Bronchial epithelial cell (primary cell): ENCODE measurements at regions not wholly inside any gene's neighbourhood (a gene's known extent, or its start where the extent isn't known, plus 50 kb on each side); places are given as distances from the start of the nearest gene placed in this dataset.
"Not testable (repeated sequence)": the region's sequence is repeated elsewhere in the genome, so short reads cannot be mapped to it uniquely, and the experiment has no call there.

ENCODE experiments used
- DNase-seq: peaks from one replicate; pipeline ENCODE4 v3.0.0-alpha.2; 2010; ENCODE audit warnings: low read depth
- FAIRE-seq: peaks from 2 replicates; lab custom pipeline; 2011; peaks lifted over from hg19 to GRCh38; lab: Jason Lieb, UNC
- H3K27me3 ChIP-seq: 2 replicates; pipeline ENCODE4 v1.5.1; 2011; ENCODE audit warnings: low read length; ENCODE audit not compliant: control insufficient read depth, insufficient read depth
- H3K36me3 ChIP-seq: 2 replicates; pipeline ENCODE4 v1.5.1; 2011; ENCODE audit warnings: low read length; ENCODE audit not compliant: control insufficient read depth, insufficient read depth
- H3K4me3 ChIP-seq: 2 replicates; pipeline ENCODE4 v1.5.1; 2011; ENCODE audit warnings: mild to moderate bottlenecking, low read depth, low read length, control low read depth
- TF ChIP-seq, protein P1 (sequence below): IDR thresholded peaks from 2 replicates; pipeline ENCODE4 v1.5.1; 2011; ENCODE audit warnings: mild to moderate bottlenecking, moderate library complexity, low read length, control low read depth, inconsistent platforms; ENCODE audit not compliant: insufficient read depth, severe bottlenecking

DNA sequence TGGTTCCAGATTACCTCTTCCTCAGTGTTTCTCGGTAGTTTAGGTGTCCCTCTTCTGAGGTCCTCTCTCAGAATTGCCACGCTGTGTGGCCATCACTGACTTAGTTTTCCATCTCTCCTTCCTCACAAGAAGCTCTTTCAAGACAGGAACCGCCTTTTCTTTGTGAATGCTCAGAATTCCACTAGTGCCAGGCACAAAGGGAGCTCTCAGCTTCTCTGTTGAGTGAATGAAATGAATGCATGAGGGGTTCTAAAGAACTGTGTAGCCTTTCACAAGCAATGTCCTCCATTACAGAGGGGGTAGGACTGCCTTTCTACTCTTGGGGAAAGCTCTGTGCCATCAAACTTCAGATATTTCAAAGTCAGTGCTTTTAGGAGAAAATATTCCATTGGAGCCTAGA lies 546.8 kb downstream of the RWDD3 start:
- no peak for DNase-seq
- H3K36me3 ChIP-seq, result no peaks in the 10 kb centered on the region
- H3K27me3 ChIP-seq, result no peaks in the 10 kb centered on the region
- no peak for FAIRE-seq
- no peak overlapping the region for H3K4me3 ChIP-seq
- TF ChIP-seq, protein P1, sequence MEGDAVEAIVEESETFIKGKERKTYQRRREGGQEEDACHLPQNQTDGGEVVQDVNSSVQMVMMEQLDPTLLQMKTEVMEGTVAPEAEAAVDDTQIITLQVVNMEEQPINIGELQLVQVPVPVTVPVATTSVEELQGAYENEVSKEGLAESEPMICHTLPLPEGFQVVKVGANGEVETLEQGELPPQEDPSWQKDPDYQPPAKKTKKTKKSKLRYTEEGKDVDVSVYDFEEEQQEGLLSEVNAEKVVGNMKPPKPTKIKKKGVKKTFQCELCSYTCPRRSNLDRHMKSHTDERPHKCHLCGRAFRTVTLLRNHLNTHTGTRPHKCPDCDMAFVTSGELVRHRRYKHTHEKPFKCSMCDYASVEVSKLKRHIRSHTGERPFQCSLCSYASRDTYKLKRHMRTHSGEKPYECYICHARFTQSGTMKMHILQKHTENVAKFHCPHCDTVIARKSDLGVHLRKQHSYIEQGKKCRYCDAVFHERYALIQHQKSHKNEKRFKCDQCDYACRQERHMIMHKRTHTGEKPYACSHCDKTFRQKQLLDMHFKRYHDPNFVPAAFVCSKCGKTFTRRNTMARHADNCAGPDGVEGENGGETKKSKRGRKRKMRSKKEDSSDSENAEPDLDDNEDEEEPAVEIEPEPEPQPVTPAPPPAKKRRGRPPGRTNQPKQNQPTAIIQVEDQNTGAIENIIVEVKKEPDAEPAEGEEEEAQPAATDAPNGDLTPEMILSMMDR, result no peak

DNA sequence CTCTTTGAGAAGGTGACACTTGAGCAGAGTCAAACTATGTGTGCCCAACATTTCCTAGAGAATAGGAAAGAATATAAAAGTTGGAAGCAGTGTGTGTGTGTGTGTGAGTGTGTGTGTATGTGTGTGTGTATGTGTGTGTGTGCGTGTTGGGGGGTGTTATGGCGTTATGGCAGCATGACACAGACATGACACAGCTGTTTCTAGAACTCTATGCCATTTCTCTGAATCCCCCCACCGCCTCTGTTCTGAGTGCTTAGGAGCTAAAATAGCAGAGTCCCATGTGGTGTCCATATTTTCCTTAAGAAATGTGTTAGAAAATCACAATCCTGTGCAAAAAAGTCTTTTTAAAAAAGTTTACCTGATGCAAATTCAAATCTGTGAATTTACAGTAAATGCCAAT lies 556.1 kb downstream of the RWDD3 start:
- TF ChIP-seq, protein P1, result no peak
- no peaks in the 10 kb centered on the region for H3K27me3 ChIP-seq
- FAIRE-seq, result no peak
- no peak overlapping the region for H3K4me3 ChIP-seq
- no peak for DNase-seq
- no peaks in the 10 kb centered on the region for H3K36me3 ChIP-seq

DNA sequence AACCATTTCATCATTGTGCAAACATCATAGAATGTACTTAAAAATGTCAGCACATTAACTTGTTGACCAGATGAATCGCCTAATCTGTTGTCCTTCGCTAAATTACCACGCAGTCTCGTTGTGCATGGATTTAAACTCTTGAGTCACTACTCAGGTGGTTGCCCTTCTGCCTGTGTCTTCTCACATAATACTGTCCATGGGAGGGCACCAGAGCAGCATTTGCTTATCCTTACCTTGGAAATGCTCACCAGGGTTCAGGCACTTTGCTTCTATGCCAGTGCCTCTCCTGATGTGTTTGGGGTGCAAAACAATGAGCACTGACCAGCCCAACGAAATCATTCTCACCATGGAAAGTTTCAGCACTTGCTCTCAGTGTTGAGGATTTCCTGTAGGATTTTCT lies 559.9 kb downstream of the RWDD3 start:
- Histone ChIP-seq H3K36me3 (no peaks in the 10 kb centered on the region), H3K27me3 (no peaks in the 10 kb centered on the region), H3K4me3 (no peak overlapping the region)
- TF ChIP-seq, protein P1, result peak; percentile 19
- DNase-seq, result peak; percentile 6
- no peak for FAIRE-seq

DNA sequence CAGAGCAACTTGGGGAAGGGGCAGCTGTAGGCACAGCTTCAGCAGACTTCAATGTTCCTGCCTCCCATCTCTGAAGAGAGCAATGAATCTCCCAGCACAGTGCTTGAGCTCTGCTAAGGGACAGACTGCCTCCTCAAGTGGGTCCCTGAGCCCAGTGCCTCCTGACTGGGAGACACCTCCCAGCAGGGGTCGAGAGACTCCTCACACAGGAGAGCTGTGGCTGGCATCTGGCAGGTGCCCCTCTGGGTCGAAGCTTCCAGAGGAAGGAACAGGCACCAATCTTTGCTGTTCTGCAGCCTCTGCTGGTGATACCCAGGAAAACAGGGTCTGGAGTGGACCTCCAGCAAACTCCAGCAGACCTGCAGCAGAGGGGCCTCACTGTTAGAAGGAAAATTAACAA lies 563.8 kb downstream of the RWDD3 start:
- not testable (repeated sequence) for H3K4me3 ChIP-seq, DNase-seq, H3K36me3 ChIP-seq, FAIRE-seq, H3K27me3 ChIP-seq

DNA sequence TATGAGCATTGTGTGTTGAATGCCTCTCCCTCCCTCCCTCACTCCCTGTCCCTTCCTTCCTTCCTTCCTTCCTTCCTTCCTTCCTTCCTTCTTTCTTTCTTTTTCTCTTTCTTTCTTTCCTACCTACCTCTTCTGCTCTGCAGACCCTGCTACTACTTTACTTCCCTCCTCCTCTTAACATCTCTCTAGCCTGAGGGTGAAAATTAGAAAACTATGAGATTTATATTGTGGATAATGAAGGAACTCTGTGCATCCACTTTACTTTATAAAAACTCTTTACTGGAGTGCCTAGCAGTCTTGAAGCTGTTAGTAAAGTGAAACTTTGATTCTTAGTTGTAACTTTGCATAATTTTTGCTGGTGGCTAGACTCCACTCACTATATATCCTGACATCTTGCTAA lies 572.2 kb downstream of the RWDD3 start:
- no peak for DNase-seq
- Histone ChIP-seq H3K4me3 (no peak overlapping the region), H3K36me3 (no peaks in the 10 kb centered on the region), H3K27me3 (no peaks in the 10 kb centered on the region)
- TF ChIP-seq, protein P1, result no peak
- no peak for FAIRE-seq

DNA sequence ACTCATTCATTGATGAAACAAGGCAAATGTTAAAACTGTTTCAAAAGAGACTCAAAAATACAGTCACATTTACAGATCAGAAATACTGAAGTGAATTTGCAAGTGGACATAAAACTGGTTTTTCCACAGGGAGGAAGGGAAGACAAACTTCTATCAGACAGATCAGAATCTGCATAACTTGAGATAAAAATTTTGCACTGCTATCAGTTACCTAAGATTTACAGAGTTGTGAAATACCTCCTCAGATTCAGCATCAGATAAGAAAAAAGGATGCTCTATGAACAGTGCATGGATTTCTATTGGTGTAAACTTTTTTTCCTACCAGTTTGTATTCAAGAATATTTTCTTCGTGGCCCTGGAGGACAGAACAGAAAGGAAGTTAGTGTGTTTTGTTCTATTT lies 575.4 kb downstream of the RWDD3 start:
- Histone ChIP-seq H3K4me3 (no peak overlapping the region), H3K36me3 (no peaks in the 10 kb centered on the region), H3K27me3 (no peaks in the 10 kb centered on the region)
- TF ChIP-seq, protein P1, result no peak
- FAIRE-seq (no peak), DNase-seq (no peak)
